GM21423 (cell line): ENCODE measurements at regions not wholly inside any gene's neighbourhood (a gene's known extent, or its start where the extent isn't known, plus 50 kb on each side); places are given as distances from the start of the nearest gene placed in this dataset.
"Not testable (repeated sequence)": the region's sequence is repeated elsewhere in the genome, so short reads cannot be mapped to it uniquely, and the experiment has no call there.

Experiments used
- ATAC-seq: cut with Tn5 transposase; IDR thresholded peaks from one replicate; pipeline ENCODE4 v1.9.1; 2021; ENCODE audit warnings: mild to moderate bottlenecking, moderate library complexity; ENCODE audit not compliant: unreplicated experiment

GRCh38 chr16:75919664-75920063 is 193.4 kb upstream of the CPHXL start:
- ATAC-seq: no peak

- no peak for ATAC-seq
Observed at GRCh38 chr16:75921281-75921680, 195.0 kb upstream of the CPHXL start.

- ATAC-seq: no peak
Observed at GRCh38 chr16:75922250-75922649, 196.0 kb upstream of the CPHXL start.

- ATAC-seq: no peak
Observed at GRCh38 chr16:75924397-75924796, 198.1 kb upstream of the CPHXL start.

- ATAC-seq: no peak
Observed at GRCh38 chr16:75927810-75928209, 201.5 kb upstream of the CPHXL start.

- no peak for ATAC-seq
Observed at GRCh38 chr16:75928295-75928694, 202.0 kb upstream of the CPHXL start.

GRCh38 chr16:75929046-75929445 is 202.8 kb upstream of the CPHXL start:
- ATAC-seq: no peak

GRCh38 chr16:75931043-75931442 is 204.8 kb upstream of the CPHXL start:
- ATAC-seq: no peak

- ATAC-seq: no peak
Observed at GRCh38 chr16:75931970-75932369, 205.7 kb upstream of the CPHXL start.

GRCh38 chr16:75938818-75939217 is 212.5 kb upstream of the CPHXL start:
- no peak for ATAC-seq

- ATAC-seq: no peak
Observed at GRCh38 chr16:75942351-75942750, 216.1 kb upstream of the CPHXL start.

- ATAC-seq: no peak
Observed at GRCh38 chr16:75942936-75943335, 216.6 kb upstream of the CPHXL start.

- ATAC-seq: no peak
Observed at GRCh38 chr16:75943705-75944514, 217.6 kb upstream of the CPHXL start.

GRCh38 chr16:75945916-75946457 is 219.7 kb upstream of the CPHXL start:
- no peak for ATAC-seq

- ATAC-seq: no peak
Observed at GRCh38 chr16:75947626-75948239, 221.4 kb upstream of the CPHXL start.

- ATAC-seq: no peak
Observed at GRCh38 chr16:75948441-75948840, 222.2 kb upstream of the CPHXL start.

GRCh38 chr16:75948886-75949285 is 222.6 kb upstream of the CPHXL start:
- no peak for ATAC-seq

- ATAC-seq: no peak
Observed at GRCh38 chr16:75952124-75952523, 225.8 kb upstream of the CPHXL start.

- no peak for ATAC-seq
Observed at GRCh38 chr16:75957870-75958269, 231.6 kb upstream of the CPHXL start.

- ATAC-seq: no peak
Observed at GRCh38 chr16:75965504-75966374, 239.4 kb upstream of the CPHXL start.

GRCh38 chr16:75969120-75969519 is 242.8 kb upstream of the CPHXL start:
- ATAC-seq: not testable (repeated sequence)
